Endothelial cell of umbilical vein (primary cell): ENCODE measurements at regions not wholly inside any gene's neighbourhood (a gene's known extent, or its start where the extent isn't known, plus 50 kb on each side); places are given as distances from the start of the nearest gene placed in this dataset.

Source experiments
- BruUV-seq: library from RNA; stranded (reverse); fragments of 400-500 nt; replicated peaks from 2 replicates; lab custom pipeline; 2021; lab: Mats Ljungman, UMichigan
- CTCF ChIA-PET: fragments of 300-600, 350-600 bp; sonication (Branson Sonifier 250); formaldehyde crosslinking; loops from one replicate; lab custom pipeline; 2021; ENCODE audit warnings: antibody characterized with exemption, inconsistent platforms; lab: Charles Lee
- POLR2A ChIA-PET: fragments of 300-600, 350-600 bp; sonication (Branson Sonifier 250); formaldehyde crosslinking; loops from one replicate; lab custom pipeline; 2021; ENCODE audit warnings: antibody characterized with exemption, inconsistent platforms; lab: Charles Lee
- DNase-seq: peaks from one replicate; pipeline ENCODE4 v3.0.0-alpha.2; 2011; ENCODE audit warnings: low read depth, low spot score
- FAIRE-seq: peaks from 2 replicates; lab custom pipeline; 2011; peaks lifted over from hg19 to GRCh38; lab: Jason Lieb, UNC
- H2AFZ ChIP-seq: 2 replicates; pipeline ENCODE4 v1.6.0; 2012; ENCODE audit warnings: low read depth, low read length, control low read depth, inconsistent platforms
- H3K27ac ChIP-seq: 2 replicates; pipeline ENCODE4 v1.5.1; 2011; ENCODE audit warnings: low read depth, mild to moderate bottlenecking, control low read depth, low read length, moderate library complexity; ENCODE audit not compliant: insufficient read depth
- H3K27me3 ChIP-seq, 2 experiments: 2 replicates each; pipeline versions ENCODE4 v1.6.0 to v1.6.1; 2011; ENCODE audit warnings: low read length in 2 of 2, mixed read lengths in 1 of 2; ENCODE audit not compliant: control insufficient read depth in 2 of 2, insufficient read depth in 2 of 2
- H3K36me3 ChIP-seq, 2 experiments: 2 replicates in 1 of 2; 3 replicates in 1 of 2; pipeline ENCODE4 v1.5.1; 2011; ENCODE audit warnings: low read length in 2 of 2, mild to moderate bottlenecking in 1 of 2, moderate library complexity in 1 of 2; ENCODE audit not compliant: control insufficient read depth in 2 of 2, insufficient read depth in 2 of 2; ENCODE audit errors: extremely low read depth in 1 of 2
- H3K4me1 ChIP-seq: 3 replicates; pipeline ENCODE4 v1.5.1; 2011; ENCODE audit warnings: mild to moderate bottlenecking, low read length; ENCODE audit not compliant: control insufficient read depth, insufficient read depth; ENCODE audit errors: extremely low read depth
- H3K4me2 ChIP-seq: 2 replicates; pipeline ENCODE4 v1.6.1; 2011; ENCODE audit warnings: low read length, control low read depth, mixed read lengths; ENCODE audit not compliant: insufficient read depth
- H3K4me3 ChIP-seq, 3 experiments: fragments of 200-600 bp in 1 of 3; sonication (generic), shearing (Covaris generic) in 1 of 3; replicated peaks in 1 of 3; 2 replicates each; pipeline ENCODE4 v1.5.1; 2011 to 2016; ENCODE audit warnings: control low read depth in 3 of 3, low read length in 3 of 3, mild to moderate bottlenecking in 2 of 3, inconsistent platforms in 1 of 3, low read depth in 1 of 3, moderate library complexity in 1 of 3; ENCODE audit not compliant: insufficient read depth in 1 of 3
- H3K79me2 ChIP-seq: 2 replicates; pipeline ENCODE4 v1.6.0; 2012; ENCODE audit warnings: low read length, inconsistent platforms; ENCODE audit not compliant: control insufficient read depth, insufficient read depth
- H3K9ac ChIP-seq: replicated peaks from 2 replicates; pipeline ENCODE3; 2011; ENCODE audit warnings: low read length, control low read depth; ENCODE audit not compliant: insufficient read depth; ENCODE audit errors: extremely low read depth
- H3K9me1 ChIP-seq: replicated peaks from 3 replicates; pipeline ENCODE4 v1.6.0; 2011; ENCODE audit warnings: mild to moderate bottlenecking, low read length; ENCODE audit not compliant: control insufficient read depth, insufficient read depth; ENCODE audit errors: extremely low read depth
- H3K9me3 ChIP-seq: replicated peaks from 2 replicates; pipeline ENCODE4 v1.5.1; 2012; ENCODE audit warnings: low read length, inconsistent platforms; ENCODE audit not compliant: control insufficient read depth, insufficient read depth
- H4K20me1 ChIP-seq: replicated peaks from 2 replicates; pipeline ENCODE3; 2011; ENCODE audit warnings: mild to moderate bottlenecking, low read length; ENCODE audit not compliant: control insufficient read depth, insufficient read depth; ENCODE audit errors: extremely low read depth
- CTCF ChIP-seq, 2 donors: IDR thresholded peaks; 1 replicate in 1 of 2; 2 replicates in 1 of 2; pipeline ENCODE4 v1.5.1; 2011; ENCODE audit warnings: low read length in 2 of 2, mild to moderate bottlenecking in 2 of 2, moderate library complexity in 2 of 2, control low read depth in 1 of 2, inconsistent platforms in 1 of 2, low read depth in 1 of 2; ENCODE audit not compliant: insufficient read depth in 1 of 2; ENCODE audit errors: extremely low read depth in 1 of 2
- EZH2 ChIP-seq: IDR thresholded peaks from 2 replicates; pipeline ENCODE4 v1.6.1; 2012; ENCODE audit warnings: borderline replicate concordance, low read depth, mild to moderate bottlenecking, moderate library complexity, low read length, inconsistent platforms; ENCODE audit not compliant: severe bottlenecking
- FOS ChIP-seq: IDR thresholded peaks from 2 replicates; pipeline ENCODE4 v1.6.1; 2011; ENCODE audit warnings: mild to moderate bottlenecking, low read length, moderate library complexity, borderline replicate concordance; ENCODE audit not compliant: insufficient read depth
- GATA2 ChIP-seq: IDR thresholded peaks from 2 replicates; pipeline ENCODE4 v1.7.0; 2011; ENCODE audit warnings: low read depth, mild to moderate bottlenecking, moderate library complexity, mixed read lengths, low read length; ENCODE audit not compliant: insufficient read length, insufficient read depth
- JUN ChIP-seq: IDR thresholded peaks from 2 replicates; pipeline ENCODE4 v1.6.1; 2011; ENCODE audit warnings: borderline replicate concordance, low read depth; ENCODE audit not compliant: insufficient read length, insufficient read depth
- MYC ChIP-seq: IDR thresholded peaks from one replicate; pipeline ENCODE4 v1.6.1; 2011; ENCODE audit warnings: mild to moderate bottlenecking, low read depth, low read length
- POLR2A ChIP-seq: IDR thresholded peaks from 2 replicates; pipeline ENCODE4 v1.6.1; 2012; ENCODE audit warnings: low read depth, mild to moderate bottlenecking, control low read depth, low read length
- POLR2AphosphoS5 ChIP-seq: IDR thresholded peaks from 2 replicates; pipeline ENCODE4 v1.6.1; 2012; ENCODE audit warnings: low read depth, mild to moderate bottlenecking, control low read depth, low read length, moderate library complexity; ENCODE audit not compliant: insufficient read depth
- dilution Hi-C: fragments of 300-500 bp; cut with MboI; formaldehyde crosslinking; loops from one replicate; pipeline ENCODE4 v1.15.0; 2019; ENCODE audit warnings: low sequenced_read_pairs; ENCODE audit not compliant: extremely low pct_ligation_motif_present
- intact Hi-C: fragments of 100-400 bp; cut with micrococcal nuclease; formaldehyde crosslinking; loops from one replicate; pipeline ENCODE4 v1.10.0; 2022
- TF ChIP-seq, protein P1 (sequence below): IDR thresholded peaks from 2 replicates; pipeline ENCODE4 v1.6.1; 2011; ENCODE audit not compliant: insufficient read depth, insufficient read length

- TF ChIP-seq JUN (no peak), MYC (no peak), EZH2 (no peak), GATA2 (no peak), POLR2A (no peak), FOS (no peak), POLR2AphosphoS5 (no peak), CTCF (IDR thresholded peaks at IDR 0.05; ENCODE audit: extremely low read depth in 1 of 2, insufficient read depth in 1 of 2, low read depth in 1 of 2, low read length in 2 of 2) (no peak)
- TF ChIP-seq, protein P1, sequence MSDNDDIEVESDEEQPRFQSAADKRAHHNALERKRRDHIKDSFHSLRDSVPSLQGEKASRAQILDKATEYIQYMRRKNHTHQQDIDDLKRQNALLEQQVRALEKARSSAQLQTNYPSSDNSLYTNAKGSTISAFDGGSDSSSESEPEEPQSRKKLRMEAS, result no peak
- no TSS peak for BruUV-seq
- CTCF ChIA-PET, result interaction anchor here (1.4 kb wide), 1 partner anchor 96 kb away, joined by 3 read pairs; no protein-coding TSS in a partner anchor
- H3K27me3 ChIP-seq, result no peaks in the 10 kb centered on the region
- H3K4me3 ChIP-seq, result no peak overlapping the region
- H3K9me3 ChIP-seq, result no peaks in the 10 kb centered on the region
- DNase-seq (no peak), FAIRE-seq (no peak)
- H3K79me2 ChIP-seq, result no peaks in the 10 kb centered on the region
- H3K36me3 ChIP-seq, result no peaks in the 10 kb centered on the region
- H3K4me1 ChIP-seq, result peaks cover 8% of the 10 kb centered on the region
- no peak overlapping the region for H2AFZ ChIP-seq
- POLR2A ChIA-PET, result no interaction called here
- H3K4me2 ChIP-seq, result no peak overlapping the region
- dilution Hi-C loops (no loop called here), intact Hi-C loops (no loop called here)
- H3K27ac ChIP-seq, result no peak overlapping the region
- no peaks in the 10 kb centered on the region for H3K9me1 ChIP-seq
- no peaks in the 10 kb centered on the region for H4K20me1 ChIP-seq
- H3K9ac ChIP-seq, result no peak overlapping the region
These were observed 213.0 kb downstream of the BAMBI start for GRCh38 chr10:28890121-28890950.
